ENCODE measurements at regions not wholly inside any gene's neighbourhood (a gene's known extent, or its start where the extent isn't known, plus 50 kb on each side); places are given as distances from the start of the nearest gene placed in this dataset.

GRCh38 chr5:13480834-13481233 lies 463.7 kb downstream of the DNAH5 start:
- DNase-seq (no peak), FAIRE-seq (no peak)
- 78 to 93% (median 79%) methylated on average over 2 of the region's 2 CpGs for WGBS, 3 donors
- H3K27ac ChIP-seq (ENCODE audit: low read depth in 1 of 3, low read length in 2 of 3) = no peak overlapping the region
- no peaks in the 10 kb centered on the region for H3K36me3 ChIP-seq (ENCODE audit: control insufficient read depth in 3 of 3, insufficient read depth in 2 of 3, low read depth in 1 of 3, low read length in 3 of 3)
- no peaks in the 10 kb centered on the region for H3K4me1 ChIP-seq (ENCODE audit: control insufficient read depth in 3 of 3, insufficient read depth in 2 of 3, low read depth in 1 of 3, low read length in 2 of 3)
- H3K9me3 ChIP-seq (ENCODE audit: control insufficient read depth in 2 of 2, insufficient read depth in 1 of 2, low read depth in 1 of 2, low read length in 1 of 2) = no peaks in the 10 kb centered on the region
- no peak overlapping the region for H3K4me3 ChIP-seq (ENCODE audit: low read depth in 1 of 3, low read length in 3 of 3)
- no peaks in the 10 kb centered on the region for H3K27me3 ChIP-seq (ENCODE audit: control insufficient read depth in 3 of 3, insufficient read depth in 3 of 3, low read length in 3 of 3)

- Histone ChIP-seq H3K4me1 (ENCODE audit: control insufficient read depth in 3 of 3, insufficient read depth in 2 of 3, low read depth in 1 of 3, low read length in 2 of 3) (no peaks in the 10 kb centered on the region), H3K27me3 (ENCODE audit: control insufficient read depth in 3 of 3, insufficient read depth in 3 of 3, low read length in 3 of 3) (no peaks in the 10 kb centered on the region), H3K4me3 (ENCODE audit: low read depth in 1 of 3, low read length in 3 of 3) (no peak overlapping the region), H3K27ac (ENCODE audit: low read depth in 1 of 3, low read length in 2 of 3) (no peak overlapping the region), H3K9me3 (ENCODE audit: control insufficient read depth in 2 of 2, insufficient read depth in 1 of 2, low read depth in 1 of 2, low read length in 1 of 2) (no peaks in the 10 kb centered on the region), H3K36me3 (ENCODE audit: control insufficient read depth in 3 of 3, insufficient read depth in 2 of 3, low read depth in 1 of 3, low read length in 3 of 3) (no peaks in the 10 kb centered on the region)
- 23 to 32% (median 32%) methylated on average over 9 of the region's 9 CpGs for WGBS, 3 donors
- peak; percentile 38 to 57 for DNase-seq
- FAIRE-seq = no peak
Measured at GRCh38 chr5:13478831-13479465, 465.5 kb downstream of the DNAH5 start.

- WGBS, 3 donors = 66 to 75% (median 68%) methylated on average over 7 of the region's 7 CpGs
- H3K27me3 ChIP-seq (ENCODE audit: control insufficient read depth in 3 of 3, insufficient read depth in 3 of 3, low read length in 3 of 3) = no peaks in the 10 kb centered on the region
- no peaks in the 10 kb centered on the region for H3K4me1 ChIP-seq (ENCODE audit: control insufficient read depth in 3 of 3, insufficient read depth in 2 of 3, low read depth in 1 of 3, low read length in 2 of 3)
- FAIRE-seq (no peak), DNase-seq (no peak)
- H3K36me3 ChIP-seq (ENCODE audit: control insufficient read depth in 3 of 3, insufficient read depth in 2 of 3, low read depth in 1 of 3, low read length in 3 of 3) = no peaks in the 10 kb centered on the region
- H3K4me3 ChIP-seq (ENCODE audit: low read depth in 1 of 3, low read length in 3 of 3) = no peak overlapping the region
- no peak overlapping the region for H3K27ac ChIP-seq (ENCODE audit: low read depth in 1 of 3, low read length in 2 of 3)
- no peaks in the 10 kb centered on the region for H3K9me3 ChIP-seq (ENCODE audit: control insufficient read depth in 2 of 2, insufficient read depth in 1 of 2, low read depth in 1 of 2, low read length in 1 of 2)
Measured at GRCh38 chr5:13477118-13477737, 467.3 kb downstream of the DNAH5 start.

GRCh38 chr5:13472842-13473241 lies 471.6 kb downstream of the DNAH5 start:
- no peak overlapping the region for H3K27ac ChIP-seq (ENCODE audit: low read depth in 1 of 3, low read length in 2 of 3)
- H3K36me3 ChIP-seq (ENCODE audit: control insufficient read depth in 3 of 3, insufficient read depth in 2 of 3, low read depth in 1 of 3, low read length in 3 of 3) = no peaks in the 10 kb centered on the region
- no peaks in the 10 kb centered on the region for H3K4me1 ChIP-seq (ENCODE audit: control insufficient read depth in 3 of 3, insufficient read depth in 2 of 3, low read depth in 1 of 3, low read length in 2 of 3)
- FAIRE-seq (no peak), DNase-seq (no peak)
- 60 to 80% (median 63%) methylated on average over 5 of the region's 5 CpGs for WGBS, 3 donors
- H3K4me3 ChIP-seq (ENCODE audit: low read depth in 1 of 3, low read length in 3 of 3) = no peak overlapping the region
- H3K27me3 ChIP-seq (ENCODE audit: control insufficient read depth in 3 of 3, insufficient read depth in 3 of 3, low read length in 3 of 3) = no peaks in the 10 kb centered on the region
- no peaks in the 10 kb centered on the region for H3K9me3 ChIP-seq (ENCODE audit: control insufficient read depth in 2 of 2, insufficient read depth in 1 of 2, low read depth in 1 of 2, low read length in 1 of 2)

GRCh38 chr5:13470975-13471374 lies 473.5 kb downstream of the DNAH5 start:
- no peak overlapping the region for H3K27ac ChIP-seq (ENCODE audit: low read depth in 1 of 3, low read length in 2 of 3)
- 63 to 80% (median 72%) methylated on average over 1 of the region's 1 CpG for WGBS, 3 donors
- H3K36me3 ChIP-seq (ENCODE audit: control insufficient read depth in 3 of 3, insufficient read depth in 2 of 3, low read depth in 1 of 3, low read length in 3 of 3) = no peaks in the 10 kb centered on the region
- H3K4me1 ChIP-seq (ENCODE audit: control insufficient read depth in 3 of 3, insufficient read depth in 2 of 3, low read depth in 1 of 3, low read length in 2 of 3) = no peaks in the 10 kb centered on the region
- DNase-seq = no peak
- no peak overlapping the region for H3K4me3 ChIP-seq (ENCODE audit: low read depth in 1 of 3, low read length in 3 of 3)
- no peak for FAIRE-seq
- H3K9me3 ChIP-seq (ENCODE audit: control insufficient read depth in 2 of 2, insufficient read depth in 1 of 2, low read depth in 1 of 2, low read length in 1 of 2) = no peaks in the 10 kb centered on the region
- H3K27me3 ChIP-seq (ENCODE audit: control insufficient read depth in 3 of 3, insufficient read depth in 3 of 3, low read length in 3 of 3) = no peaks in the 10 kb centered on the region

- Histone ChIP-seq H3K4me1 (ENCODE audit: control insufficient read depth in 3 of 3, insufficient read depth in 2 of 3, low read depth in 1 of 3, low read length in 2 of 3) (no peaks in the 10 kb centered on the region), H3K27me3 (ENCODE audit: control insufficient read depth in 3 of 3, insufficient read depth in 3 of 3, low read length in 3 of 3) (no peaks in the 10 kb centered on the region), H3K4me3 (ENCODE audit: low read depth in 1 of 3, low read length in 3 of 3) (no peak overlapping the region), H3K9me3 (ENCODE audit: control insufficient read depth in 2 of 2, insufficient read depth in 1 of 2, low read depth in 1 of 2, low read length in 1 of 2) (no peaks in the 10 kb centered on the region), H3K27ac (ENCODE audit: low read depth in 1 of 3, low read length in 2 of 3) (no peak overlapping the region), H3K36me3 (ENCODE audit: control insufficient read depth in 3 of 3, insufficient read depth in 2 of 3, low read depth in 1 of 3, low read length in 3 of 3) (no peaks in the 10 kb centered on the region)
- DNase-seq = no peak
- no peak for FAIRE-seq
Measured at GRCh38 chr5:13470263-13470662, 474.2 kb downstream of the DNAH5 start.

- no peaks in the 10 kb centered on the region for H3K4me1 ChIP-seq (ENCODE audit: control insufficient read depth in 3 of 3, insufficient read depth in 2 of 3, low read depth in 1 of 3, low read length in 2 of 3)
- H3K27me3 ChIP-seq (ENCODE audit: control insufficient read depth in 3 of 3, insufficient read depth in 3 of 3, low read length in 3 of 3) = no peaks in the 10 kb centered on the region
- H3K27ac ChIP-seq (ENCODE audit: low read depth in 1 of 3, low read length in 2 of 3) = no peak overlapping the region
- no peaks in the 10 kb centered on the region for H3K9me3 ChIP-seq (ENCODE audit: control insufficient read depth in 2 of 2, insufficient read depth in 1 of 2, low read depth in 1 of 2, low read length in 1 of 2)
- FAIRE-seq (no peak), DNase-seq (no peak)
- 82 to 93% (median 86%) methylated on average over 2 of the region's 2 CpGs for WGBS, 3 donors
- no peaks in the 10 kb centered on the region for H3K36me3 ChIP-seq (ENCODE audit: control insufficient read depth in 3 of 3, insufficient read depth in 2 of 3, low read depth in 1 of 3, low read length in 3 of 3)
- no peak overlapping the region for H3K4me3 ChIP-seq (ENCODE audit: low read depth in 1 of 3, low read length in 3 of 3)
Measured at GRCh38 chr5:13464532-13465193, 479.8 kb downstream of the DNAH5 start.

GRCh38 chr5:13460587-13460986 lies 483.9 kb downstream of the DNAH5 start:
- Histone ChIP-seq H3K9me3 (ENCODE audit: control insufficient read depth in 2 of 2, insufficient read depth in 1 of 2, low read depth in 1 of 2, low read length in 1 of 2) (no peaks in the 10 kb centered on the region), H3K27me3 (ENCODE audit: control insufficient read depth in 3 of 3, insufficient read depth in 3 of 3, low read length in 3 of 3) (no peaks in the 10 kb centered on the region), H3K27ac (ENCODE audit: low read depth in 1 of 3, low read length in 2 of 3) (no peak overlapping the region), H3K36me3 (ENCODE audit: control insufficient read depth in 3 of 3, insufficient read depth in 2 of 3, low read depth in 1 of 3, low read length in 3 of 3) (no peaks in the 10 kb centered on the region), H3K4me3 (ENCODE audit: low read depth in 1 of 3, low read length in 3 of 3) (no peak overlapping the region), H3K4me1 (ENCODE audit: control insufficient read depth in 3 of 3, insufficient read depth in 2 of 3, low read depth in 1 of 3, low read length in 2 of 3) (no peaks in the 10 kb centered on the region)
- WGBS, 3 donors = 95 to 99% (median 96%) methylated on average over 2 of the region's 2 CpGs
- no peak for DNase-seq
- no peak for FAIRE-seq

All from small intestine (tissue), 7 donors.